ENCODE measurements at regions not wholly inside any gene's neighbourhood (a gene's known extent, or its start where the extent isn't known, plus 50 kb on each side); places are given as distances from the start of the nearest gene placed in this dataset.

DNA sequence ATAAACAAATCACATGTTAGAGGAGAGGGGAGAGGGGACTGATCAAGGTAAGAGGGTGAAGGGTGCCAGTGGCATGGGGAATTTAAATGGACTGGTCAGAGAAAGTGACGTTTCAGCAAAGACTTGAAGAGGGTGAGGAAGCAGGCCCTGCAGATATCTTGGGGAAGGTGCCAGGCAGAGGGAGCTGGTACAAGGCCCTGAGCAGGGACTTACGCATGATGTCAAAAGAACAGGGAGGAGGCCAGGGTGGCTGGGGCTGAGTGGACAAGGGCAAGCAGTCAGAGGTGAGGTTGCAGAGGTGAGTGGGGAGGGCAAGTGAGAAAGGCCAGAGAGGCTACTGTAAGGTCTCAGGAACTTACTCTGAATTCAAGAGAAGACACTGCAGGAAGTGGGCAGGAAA lies 53.3 kb upstream of the RMP24 start:
- TF ChIP-seq, protein P1, sequence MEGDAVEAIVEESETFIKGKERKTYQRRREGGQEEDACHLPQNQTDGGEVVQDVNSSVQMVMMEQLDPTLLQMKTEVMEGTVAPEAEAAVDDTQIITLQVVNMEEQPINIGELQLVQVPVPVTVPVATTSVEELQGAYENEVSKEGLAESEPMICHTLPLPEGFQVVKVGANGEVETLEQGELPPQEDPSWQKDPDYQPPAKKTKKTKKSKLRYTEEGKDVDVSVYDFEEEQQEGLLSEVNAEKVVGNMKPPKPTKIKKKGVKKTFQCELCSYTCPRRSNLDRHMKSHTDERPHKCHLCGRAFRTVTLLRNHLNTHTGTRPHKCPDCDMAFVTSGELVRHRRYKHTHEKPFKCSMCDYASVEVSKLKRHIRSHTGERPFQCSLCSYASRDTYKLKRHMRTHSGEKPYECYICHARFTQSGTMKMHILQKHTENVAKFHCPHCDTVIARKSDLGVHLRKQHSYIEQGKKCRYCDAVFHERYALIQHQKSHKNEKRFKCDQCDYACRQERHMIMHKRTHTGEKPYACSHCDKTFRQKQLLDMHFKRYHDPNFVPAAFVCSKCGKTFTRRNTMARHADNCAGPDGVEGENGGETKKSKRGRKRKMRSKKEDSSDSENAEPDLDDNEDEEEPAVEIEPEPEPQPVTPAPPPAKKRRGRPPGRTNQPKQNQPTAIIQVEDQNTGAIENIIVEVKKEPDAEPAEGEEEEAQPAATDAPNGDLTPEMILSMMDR (IDR thresholded peaks at IDR 0.05; ENCODE audit: extremely low read depth in 1 of 2, insufficient read depth in 1 of 2, low read depth in 1 of 2, low read length in 2 of 2) = no peak
- TF ChIP-seq POLR2A (IDR thresholded peaks at IDR 0.05; ENCODE audit: low read depth, low read length) = no peak
- no peak for TF ChIP-seq EZH2 (IDR thresholded peaks at IDR 0.05; ENCODE audit: borderline replicate concordance, low read depth, low read length, severe bottlenecking)
- TF ChIP-seq FOS (IDR thresholded peaks at IDR 0.05; ENCODE audit: borderline replicate concordance, insufficient read depth, low read length) = no peak
- TF ChIP-seq, protein P2, sequence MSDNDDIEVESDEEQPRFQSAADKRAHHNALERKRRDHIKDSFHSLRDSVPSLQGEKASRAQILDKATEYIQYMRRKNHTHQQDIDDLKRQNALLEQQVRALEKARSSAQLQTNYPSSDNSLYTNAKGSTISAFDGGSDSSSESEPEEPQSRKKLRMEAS (IDR thresholded peaks at IDR 0.05; ENCODE audit: insufficient read depth, insufficient read length) = no peak
- no peak for TF ChIP-seq POLR2AphosphoS5 (IDR thresholded peaks at IDR 0.05; ENCODE audit: insufficient read depth, low read depth, low read length)
- TF ChIP-seq MYC (IDR thresholded peaks at IDR 0.05; ENCODE audit: low read depth, low read length) = no peak

Measured in endothelial cell of umbilical vein (primary cell).